GM12865 (cell line): ENCODE measurements at regions not wholly inside any gene's neighbourhood (a gene's known extent, or its start where the extent isn't known, plus 50 kb on each side); places are given as distances from the start of the nearest gene placed in this dataset.

Experiments used
- DNase-seq: peaks from one replicate; pipeline ENCODE4 v3.0.0; 2010; ENCODE audit warnings: low read depth
- H3K4me3 ChIP-seq: 2 replicates; pipeline ENCODE4 v1.5.1; 2011; ENCODE audit warnings: mild to moderate bottlenecking, low read depth, low read length, control low read depth
- CTCF ChIP-seq: IDR thresholded peaks from 2 replicates; pipeline ENCODE4 v1.5.1; 2011; ENCODE audit warnings: low read length, control low read depth, low read depth, inconsistent platforms; ENCODE audit not compliant: insufficient read depth; ENCODE audit errors: missing control alignments

GRCh38 chr5:8576178-8576577 lies 707.2 kb downstream of the MTRR start:
- no peak for DNase-seq
- H3K4me3 ChIP-seq, result no peak overlapping the region
- TF ChIP-seq CTCF, result no peak

GRCh38 chr5:8577792-8578191 lies 708.8 kb downstream of the MTRR start:
- no peak overlapping the region for H3K4me3 ChIP-seq
- TF ChIP-seq CTCF, result no peak
- DNase-seq, result peak; percentile 16

GRCh38 chr5:8580298-8580697 lies 711.4 kb downstream of the MTRR start:
- no peak for DNase-seq
- TF ChIP-seq CTCF, result no peak
- no peak overlapping the region for H3K4me3 ChIP-seq

GRCh38 chr5:8581047-8581446 lies 712.1 kb downstream of the MTRR start:
- TF ChIP-seq CTCF, result no peak
- no peak for DNase-seq

GRCh38 chr5:8585230-8586018 lies 716.5 kb downstream of the MTRR start:
- DNase-seq, result no peak
- H3K4me3 ChIP-seq, result no peak overlapping the region
- no peak for TF ChIP-seq CTCF

More at GRCh38 chr5:8581047-8581446, 712.1 kb downstream of the MTRR start:
- no peak overlapping the region for H3K4me3 ChIP-seq

GRCh38 chr5:8590959-8591358 lies 722.0 kb downstream of the MTRR start:
- TF ChIP-seq CTCF, result no peak
- DNase-seq, result no peak
- H3K4me3 ChIP-seq, result no peak overlapping the region

- no peak for TF ChIP-seq CTCF
- no peak for DNase-seq
- H3K4me3 ChIP-seq, result no peak overlapping the region
Measured at GRCh38 chr5:8598356-8598755, 729.4 kb downstream of the MTRR start.
